ENCODE measurements at regions not wholly inside any gene's neighbourhood (a gene's known extent, or its start where the extent isn't known, plus 50 kb on each side); places are given as distances from the start of the nearest gene placed in this dataset.

GRCh38 chr3:144141074-144141473, 169.5 kb downstream of the DIPK2A start:
- no peaks in the 10 kb centered on the region for H3K9me2 ChIP-seq (ENCODE audit: insufficient read depth, low read length)

GRCh38 chr3:144141496-144141895, 169.9 kb downstream of the DIPK2A start:
- no peak overlapping the region for H2AFZ ChIP-seq (ENCODE audit: low read depth, low read length)
- no peaks in the 10 kb centered on the region for H3K36me3 ChIP-seq (ENCODE audit: insufficient read depth, low read length)
- no peak overlapping the region for H3K9ac ChIP-seq (ENCODE audit: low read length)
- no peak overlapping the region for H3K27ac ChIP-seq (ENCODE audit: low read length)
- H3K9me2 ChIP-seq (ENCODE audit: insufficient read depth, low read length), result no peaks in the 10 kb centered on the region
- H4K20me1 ChIP-seq (ENCODE audit: insufficient read depth), result no peaks in the 10 kb centered on the region
- no peaks in the 10 kb centered on the region for H3K27me3 ChIP-seq (ENCODE audit: insufficient read depth, low read depth, low read length)
- no peak overlapping the region for H3K4me2 ChIP-seq (ENCODE audit: low read length)
- H3K9me3 ChIP-seq (ENCODE audit: low read length), result no peaks in the 10 kb centered on the region
- no peaks in the 10 kb centered on the region for H3F3A ChIP-seq (ENCODE audit: insufficient read depth, low read length, poor library complexity, severe bottlenecking)
- no peak overlapping the region for H3K4me3 ChIP-seq (ENCODE audit: low read length)
- H3K79me2 ChIP-seq (replicated peaks; ENCODE audit: insufficient read depth, low read length), result no peaks in the 10 kb centered on the region
- TF ChIP-seq RAD21 (conservative IDR thresholded peaks at IDR 0.05) (no peak), POLR2AphosphoS5 (IDR thresholded peaks at IDR 0.05) (no peak), MXI1 (conservative IDR thresholded peaks at IDR 0.05; ENCODE audit: poor library complexity, severe bottlenecking) (no peak), SMC3 (conservative IDR thresholded peaks at IDR 0.05; ENCODE audit: poor library complexity) (no peak), TAF1 (IDR thresholded peaks at IDR 0.05; ENCODE audit: low read depth) (no peak), CTCF (IDR thresholded peaks at IDR 0.05; ENCODE audit: poor library complexity, severe bottlenecking) (no peak), EP300 (conservative IDR thresholded peaks at IDR 0.05; ENCODE audit: poor library complexity, severe bottlenecking) (no peak)

More at GRCh38 chr3:144141074-144141473, 169.5 kb downstream of the DIPK2A start:
- Histone ChIP-seq H3K36me3 (ENCODE audit: insufficient read depth, low read length) (no peaks in the 10 kb centered on the region), H3K27me3 (ENCODE audit: insufficient read depth, low read depth, low read length) (no peaks in the 10 kb centered on the region), H3K27ac (ENCODE audit: low read length) (no peak overlapping the region), H3F3A (ENCODE audit: insufficient read depth, low read length, poor library complexity, severe bottlenecking) (no peaks in the 10 kb centered on the region), H3K79me2 (replicated peaks; ENCODE audit: insufficient read depth, low read length) (no peaks in the 10 kb centered on the region), H3K9me3 (ENCODE audit: low read length) (no peaks in the 10 kb centered on the region), H4K20me1 (ENCODE audit: insufficient read depth) (no peaks in the 10 kb centered on the region), H3K9ac (ENCODE audit: low read length) (no peak overlapping the region), H3K4me3 (ENCODE audit: low read length) (no peak overlapping the region), H2AFZ (ENCODE audit: low read depth, low read length) (no peak overlapping the region), H3K4me2 (ENCODE audit: low read length) (no peak overlapping the region)
- no peak for TF ChIP-seq POLR2AphosphoS5 (IDR thresholded peaks at IDR 0.05)
- TF ChIP-seq EZH2 (IDR thresholded peaks at IDR 0.05; ENCODE audit: borderline replicate concordance, insufficient read depth, low read length, poor library complexity, severe bottlenecking), result no peak
- no peak for TF ChIP-seq SMC3 (conservative IDR thresholded peaks at IDR 0.05; ENCODE audit: poor library complexity)
- no peak for TF ChIP-seq REST (IDR thresholded peaks at IDR 0.05; ENCODE audit: borderline replicate concordance)
- no peak for TF ChIP-seq MXI1 (conservative IDR thresholded peaks at IDR 0.05; ENCODE audit: poor library complexity, severe bottlenecking)
- TF ChIP-seq CTCF (IDR thresholded peaks at IDR 0.05; ENCODE audit: poor library complexity, severe bottlenecking), result no peak
- no peak for TF ChIP-seq TAF1 (IDR thresholded peaks at IDR 0.05; ENCODE audit: low read depth)
- TF ChIP-seq EP300 (conservative IDR thresholded peaks at IDR 0.05; ENCODE audit: poor library complexity, severe bottlenecking), result no peak
- TF ChIP-seq RAD21 (conservative IDR thresholded peaks at IDR 0.05), result no peak
